Dedifferentiated amniotic fluid mesenchymal stem cell (primary cell): ENCODE measurements at regions not wholly inside any gene's neighbourhood (a gene's known extent, or its start where the extent isn't known, plus 50 kb on each side); places are given as distances from the start of the nearest gene placed in this dataset.

ENCODE experiments used
- DNase-seq: peaks from one replicate; pipeline ENCODE4 v3.0.0-alpha.2; 2016; ENCODE audit errors: extremely low spot score

DNA sequence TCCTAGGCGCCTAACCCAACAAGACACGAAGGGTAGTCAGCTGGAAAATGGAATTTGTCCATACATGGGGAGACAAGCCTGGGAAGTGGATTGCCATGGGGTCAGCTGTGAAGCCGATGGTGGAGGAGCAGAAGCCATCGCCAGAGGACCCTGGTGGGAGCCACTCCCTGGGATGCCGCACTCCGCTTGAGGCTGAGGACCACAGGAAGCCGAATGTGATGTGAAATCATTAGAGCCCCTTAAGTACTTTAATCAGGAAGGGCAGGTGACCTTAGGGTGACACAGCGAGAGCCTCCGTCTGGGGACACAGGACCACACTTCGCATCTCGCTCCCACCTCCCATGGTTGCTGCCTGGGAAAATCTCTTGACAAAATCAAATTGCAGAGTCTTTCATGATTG, 614.6 kb upstream of the MGMT start:
- no peak for DNase-seq

- no peak for DNase-seq
Measured at GRCh38 chr10:128852902-128853301, 614.1 kb upstream of the MGMT start.

DNA sequence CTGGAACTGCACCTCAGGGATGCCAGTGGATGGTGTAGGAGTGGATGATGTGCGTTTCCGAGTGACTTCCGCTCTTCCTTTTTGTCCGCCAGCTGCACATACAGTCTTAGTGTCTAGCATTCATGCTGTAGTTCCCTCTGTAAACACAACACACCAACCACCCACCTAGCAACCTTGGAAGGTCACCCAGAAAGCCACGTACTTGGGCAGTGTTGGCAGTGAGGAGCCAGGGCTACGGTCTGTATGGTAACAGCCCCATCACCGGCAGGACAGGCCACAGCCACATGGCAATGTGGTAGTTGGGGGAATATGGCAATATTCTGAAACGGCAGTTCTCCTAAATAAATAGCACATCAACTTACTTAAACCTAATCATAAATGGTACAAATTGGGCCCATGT, 613.5 kb upstream of the MGMT start:
- no peak for DNase-seq

DNA sequence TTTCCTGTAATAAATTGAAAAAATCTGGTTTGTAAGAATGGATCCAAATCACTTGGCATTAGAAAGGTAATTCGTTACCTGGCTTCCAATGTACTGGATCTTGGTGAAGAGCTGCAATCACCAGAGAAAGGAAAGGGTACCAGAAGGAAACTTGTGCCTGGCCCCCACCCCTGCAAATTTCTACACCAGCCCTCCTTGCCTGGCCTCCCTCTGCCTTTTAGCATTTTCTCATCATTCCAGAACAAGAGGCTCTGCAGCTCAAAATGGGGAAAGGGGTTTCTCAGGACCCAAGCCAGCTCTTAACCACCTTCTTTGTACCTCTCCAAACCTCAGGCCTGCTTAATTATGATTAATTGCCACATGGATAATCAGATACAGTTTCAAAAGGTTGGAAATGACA, 612.8 kb upstream of the MGMT start:
- DNase-seq: no peak

- DNase-seq: no peak
Measured at GRCh38 chr10:128854963-128855362, 612.1 kb upstream of the MGMT start.

- no peak for DNase-seq
Measured at GRCh38 chr10:128855618-128856428, 611.2 kb upstream of the MGMT start.

DNA sequence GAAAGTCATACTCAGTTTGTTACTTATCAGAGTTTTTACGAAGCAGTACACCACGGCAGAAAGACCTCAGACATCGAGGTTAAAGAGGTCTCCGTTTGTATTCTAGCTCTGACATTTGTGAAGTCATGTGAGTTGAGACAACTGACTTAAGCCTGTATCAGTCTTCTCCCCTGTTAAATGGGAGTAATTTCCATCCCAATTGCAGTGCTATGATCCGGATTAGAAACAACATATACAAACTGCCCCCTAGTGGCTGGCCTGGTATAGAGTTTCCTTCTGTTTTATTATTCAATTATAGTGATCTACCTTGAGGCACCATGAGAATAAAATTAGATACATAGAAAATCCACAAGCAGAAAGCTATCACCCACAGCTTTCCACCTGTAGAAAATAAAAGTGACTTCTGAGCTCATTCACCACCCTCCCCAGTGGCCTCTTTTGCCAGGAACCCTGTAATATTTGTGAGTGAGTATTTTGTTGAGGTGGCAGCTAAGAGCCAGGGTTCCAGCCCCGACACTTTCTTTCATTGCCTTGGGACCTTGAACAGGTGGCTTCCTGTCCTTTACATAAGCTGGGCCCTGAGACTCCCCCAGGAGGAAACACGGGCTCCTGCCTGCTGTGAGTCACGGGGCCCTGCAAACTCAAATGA, 607.2 kb upstream of the MGMT start:
- no peak for DNase-seq

DNA sequence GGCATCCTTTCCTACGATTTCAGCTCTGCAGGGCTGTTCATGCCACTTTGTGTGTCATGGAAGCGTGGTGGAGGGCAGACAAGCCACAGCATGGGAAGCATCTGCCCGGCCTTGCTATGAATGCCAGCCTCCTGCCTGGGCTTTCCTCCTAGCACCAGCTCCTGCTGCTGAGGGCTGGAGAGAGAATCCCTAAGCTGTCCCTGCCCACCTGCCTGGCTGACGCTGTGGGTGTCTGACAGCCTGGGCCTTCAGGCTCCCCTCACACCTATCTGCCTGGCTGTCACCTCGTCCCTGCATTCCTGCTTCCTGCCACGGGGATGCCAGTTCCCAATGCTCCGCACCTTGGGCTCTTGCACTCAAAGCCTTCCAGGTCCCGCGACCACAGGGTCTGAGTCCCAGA, 606.5 kb upstream of the MGMT start:
- no peak for DNase-seq

DNA sequence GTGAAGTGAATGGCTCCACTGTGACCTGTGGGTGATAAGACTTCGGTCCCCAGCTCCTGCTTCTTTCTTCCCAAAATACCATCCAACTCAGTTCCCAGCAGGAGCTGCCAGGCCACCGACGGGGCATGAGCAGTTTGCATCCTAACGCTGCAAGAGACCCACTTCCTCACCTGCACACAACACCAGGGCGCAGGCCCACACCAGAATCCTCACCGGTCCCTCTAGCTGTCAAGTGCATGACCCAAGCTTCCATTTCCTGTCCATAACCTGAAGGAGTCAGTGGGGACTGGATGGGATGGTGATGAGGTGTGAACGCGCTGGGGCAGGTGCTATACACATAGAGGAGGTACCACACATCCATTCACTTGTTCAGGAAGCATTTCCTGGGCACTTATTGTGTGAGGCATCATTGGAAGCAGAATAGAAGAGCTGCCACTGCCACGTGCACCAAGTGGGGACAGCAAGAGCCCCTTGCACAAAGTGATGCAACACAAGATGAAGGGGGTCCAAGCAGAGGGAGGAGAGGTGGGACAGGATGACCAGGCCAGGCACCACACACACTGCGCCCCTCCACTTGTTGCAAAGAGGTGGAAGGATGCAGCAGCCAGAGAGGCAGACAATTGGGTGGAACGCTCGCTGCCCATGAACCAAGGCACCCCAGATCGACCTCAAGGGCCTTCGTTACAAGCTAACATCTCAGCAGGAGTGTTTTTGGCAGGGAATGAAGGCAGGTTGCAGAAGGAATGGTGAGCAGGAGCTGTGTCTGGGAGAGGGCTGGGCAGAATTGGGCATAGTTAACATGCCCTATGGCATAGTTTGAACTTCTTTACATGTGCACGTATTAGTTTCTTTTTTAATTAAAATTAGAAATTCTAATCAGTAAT, 605.8 kb upstream of the MGMT start:
- no peak for DNase-seq

GRCh38 chr10:128863411-128863810, 603.6 kb upstream of the MGMT start:
- DNase-seq: no peak

GRCh38 chr10:128863823-128864405, 603.1 kb upstream of the MGMT start:
- no peak for DNase-seq

GRCh38 chr10:128864554-128865295, 602.3 kb upstream of the MGMT start:
- no peak for DNase-seq

GRCh38 chr10:128865436-128866195, 601.4 kb upstream of the MGMT start:
- DNase-seq: no peak

- no peak for DNase-seq
Measured at GRCh38 chr10:128866551-128866950, 600.5 kb upstream of the MGMT start.

DNA sequence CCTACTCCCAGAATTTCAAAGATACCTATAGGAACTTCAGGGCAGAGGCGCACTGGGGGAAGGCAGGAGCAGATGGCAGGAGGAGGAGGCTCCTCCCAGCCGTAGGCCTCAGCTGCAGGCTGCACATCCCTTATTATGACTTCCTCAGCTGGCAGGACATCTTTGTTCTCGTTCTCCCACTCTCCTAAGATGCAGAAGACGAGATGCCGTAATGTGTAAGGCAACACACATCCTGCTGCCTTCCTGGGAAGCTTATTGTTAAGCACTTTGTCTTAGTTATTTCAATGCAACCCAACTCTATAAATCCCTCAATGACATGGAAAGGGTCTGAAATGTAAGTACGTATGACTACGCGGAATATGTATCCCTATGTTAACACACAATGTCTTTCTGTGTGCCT, 599.8 kb upstream of the MGMT start:
- no peak for DNase-seq

DNA sequence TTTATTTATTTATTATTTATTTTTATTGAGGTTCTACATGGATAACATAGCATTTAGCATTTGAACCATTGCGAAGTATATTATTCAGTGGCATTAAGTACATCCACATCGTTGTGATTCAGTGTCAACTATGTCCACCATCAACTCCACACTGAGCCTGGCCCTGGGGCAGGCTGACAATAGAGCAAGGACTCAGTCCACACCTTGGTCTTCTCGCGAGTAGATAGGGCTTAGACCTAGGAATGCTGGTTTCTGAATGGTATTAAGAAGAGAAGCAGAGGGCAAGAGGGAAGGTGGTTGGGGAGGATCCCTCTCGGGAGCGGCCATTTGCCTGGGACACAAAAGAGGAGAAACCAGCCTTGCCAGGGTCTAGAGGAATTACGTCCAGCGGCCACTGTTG, 599.2 kb upstream of the MGMT start:
- no peak for DNase-seq

DNA sequence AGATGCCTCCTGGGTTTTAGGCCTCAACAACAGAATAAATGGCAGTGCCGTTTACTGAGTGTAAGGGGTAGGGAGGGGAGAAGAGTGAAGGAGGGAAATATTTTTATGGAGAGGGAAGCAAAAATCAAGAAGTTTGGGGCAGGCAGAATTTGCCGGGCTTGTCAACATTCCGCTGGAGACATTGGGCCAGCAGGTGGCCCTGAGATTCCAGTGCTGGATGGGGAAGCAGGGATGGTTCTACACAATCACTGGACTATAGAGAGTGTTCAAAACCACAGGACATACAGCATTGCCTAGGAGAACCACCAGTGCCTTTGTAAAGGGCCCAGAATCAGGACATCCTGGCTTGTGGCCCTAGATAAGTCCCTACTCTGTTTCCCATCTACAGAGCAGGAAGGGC, 598.6 kb upstream of the MGMT start:
- DNase-seq: no peak

DNA sequence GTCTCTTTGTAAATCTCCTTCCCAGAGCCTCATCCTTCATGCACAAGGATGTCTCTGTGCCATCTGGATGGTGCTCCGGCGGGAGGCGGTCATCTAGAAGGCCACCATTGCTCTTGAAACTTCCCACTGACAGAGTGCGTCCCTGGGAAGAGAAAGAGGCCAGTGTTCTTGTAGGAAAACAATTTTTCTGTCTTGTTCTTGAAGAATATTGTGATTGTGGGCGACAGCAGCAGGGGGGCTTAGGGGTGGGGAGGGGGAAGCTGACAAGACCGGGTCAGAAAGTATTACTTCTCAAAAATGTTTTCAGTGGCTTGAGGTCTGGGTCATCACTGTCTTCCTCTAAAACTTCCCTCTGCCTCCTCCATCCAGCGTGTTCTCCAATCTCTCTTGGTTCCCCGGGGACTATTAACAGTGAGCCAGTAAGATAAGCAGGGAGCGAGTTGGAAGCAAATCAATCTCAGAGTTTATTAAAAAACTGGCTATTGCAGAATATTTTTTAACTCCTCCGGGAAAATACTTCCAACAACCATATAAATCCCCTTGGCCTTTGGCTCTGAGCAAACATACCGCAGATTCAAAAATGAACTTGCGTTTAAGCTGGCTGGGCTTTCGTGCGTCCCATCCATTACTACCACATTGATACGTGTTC, 597.8 kb upstream of the MGMT start:
- DNase-seq: no peak

GRCh38 chr10:128870830-128871597, 596.0 kb upstream of the MGMT start:
- DNase-seq: no peak
